Neural progenitor cell (in vitro differentiated cells): ENCODE measurements at regions not wholly inside any gene's neighbourhood (a gene's known extent, or its start where the extent isn't known, plus 50 kb on each side); places are given as distances from the start of the nearest gene placed in this dataset.

Experiments used
- CTCF ChIP-seq: fragments of 200-600 bp; sonication (generic); IDR thresholded peaks from 2 replicates; pipeline ENCODE4 v1.5.1; 2017; ENCODE audit warnings: antibody characterized with exemption, mild to moderate bottlenecking
- EZH2phosphoT487 ChIP-seq: fragments of 200-600 bp; sonication (generic); IDR thresholded peaks from 2 replicates; pipeline ENCODE4 v1.6.1; 2017; ENCODE audit warnings: antibody characterized with exemption

- TF ChIP-seq EZH2phosphoT487, result no peak
- no peak for TF ChIP-seq CTCF
Observed at GRCh38 chr13:64793592-64793991, 2436.5 kb downstream of the PCDH9 start.
